ENCODE measurements at regions not wholly inside any gene's neighbourhood (a gene's known extent, or its start where the extent isn't known, plus 50 kb on each side); places are given as distances from the start of the nearest gene placed in this dataset.
"Not testable (repeated sequence)": the region's sequence is repeated elsewhere in the genome, so short reads cannot be mapped to it uniquely, and the experiment has no call there.

DNA sequence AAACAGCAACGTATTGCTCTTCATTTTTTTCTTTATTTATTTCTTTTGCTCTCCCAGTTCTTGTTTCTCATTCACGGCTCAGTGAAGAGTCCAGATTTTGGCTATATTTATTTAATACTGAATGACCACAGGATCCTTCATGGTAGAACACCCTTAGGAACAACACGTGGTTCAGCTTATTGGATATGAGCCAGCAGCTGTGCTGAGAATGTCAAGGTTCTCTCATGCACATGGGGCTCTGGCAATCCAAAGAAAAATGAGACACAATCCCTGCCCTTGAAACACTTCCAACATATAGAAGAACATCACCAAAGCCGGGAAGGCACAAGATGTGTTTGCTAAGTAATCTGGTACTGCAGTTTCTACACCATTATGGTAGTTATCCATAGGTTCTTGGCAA is 852.9 kb downstream of the SORCS1 start:
- intact Hi-C loops (cut with DNase I) = no loop called here
- DNase-seq (ENCODE audit: low spot score) = no peak

DNA sequence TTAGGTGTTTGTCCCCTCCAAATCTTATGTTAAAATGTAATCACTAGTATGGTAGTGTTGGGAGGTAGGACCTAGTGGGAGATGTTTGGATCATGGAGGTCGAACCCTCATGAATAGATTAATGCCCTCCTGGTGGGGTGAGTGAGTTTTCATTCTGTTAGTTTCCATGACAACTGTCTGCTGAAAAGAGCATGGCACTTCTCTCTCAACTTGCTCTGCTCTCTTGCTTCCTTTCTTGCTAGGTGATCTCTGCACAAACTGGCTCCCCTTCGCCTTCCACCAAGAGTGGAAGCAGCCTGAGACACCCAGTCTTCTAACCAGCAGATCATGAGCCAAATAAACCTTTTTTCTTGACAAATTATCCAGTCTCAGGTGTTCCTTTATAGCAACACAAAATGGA is 853.9 kb downstream of the SORCS1 start:
- intact Hi-C loops (cut with DNase I) = no loop called here
- no peak for DNase-seq (ENCODE audit: low spot score)

DNA sequence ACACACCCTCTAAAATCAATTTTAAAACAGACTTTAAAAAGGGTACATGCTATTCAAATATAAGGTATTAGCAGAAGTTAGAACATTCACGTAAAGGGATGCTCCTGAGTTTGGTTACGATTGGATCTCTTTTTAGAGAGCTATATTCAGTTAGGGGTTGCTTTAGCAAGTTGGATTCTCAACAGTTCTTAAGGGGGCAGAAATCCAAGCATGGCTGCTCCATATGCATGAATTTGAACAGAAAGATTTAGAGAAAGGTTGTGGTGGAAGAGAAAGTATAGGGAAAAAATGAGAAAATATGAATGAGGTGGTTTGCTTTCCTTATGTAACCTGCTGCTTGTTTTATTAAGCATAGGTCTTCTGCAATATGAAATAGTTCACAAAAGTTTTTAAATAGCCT is 855.1 kb downstream of the SORCS1 start:
- no peak for DNase-seq (ENCODE audit: low spot score)
- intact Hi-C loops (cut with DNase I) = no loop called here

DNA sequence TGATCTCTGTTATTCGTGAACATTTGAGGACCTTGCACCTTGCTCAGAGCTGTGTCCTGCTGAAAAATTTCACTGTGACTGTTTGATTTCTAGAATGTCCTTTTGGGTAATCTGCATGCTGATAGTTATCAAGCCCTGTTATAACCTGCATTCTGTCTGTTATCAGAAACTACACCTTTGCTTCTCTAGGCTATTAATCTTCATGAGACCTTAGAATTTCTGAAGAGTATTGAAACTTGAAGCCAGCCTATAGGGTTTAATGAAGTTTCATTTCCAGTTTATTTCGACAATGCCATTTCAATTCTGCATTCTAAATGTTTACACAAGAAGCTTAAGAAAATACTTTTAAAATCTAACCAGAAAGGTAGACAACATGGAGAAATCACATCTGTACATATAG is 856.2 kb downstream of the SORCS1 start:
- intact Hi-C loops (cut with DNase I) = no loop called here
- no peak for DNase-seq (ENCODE audit: low spot score)

DNA sequence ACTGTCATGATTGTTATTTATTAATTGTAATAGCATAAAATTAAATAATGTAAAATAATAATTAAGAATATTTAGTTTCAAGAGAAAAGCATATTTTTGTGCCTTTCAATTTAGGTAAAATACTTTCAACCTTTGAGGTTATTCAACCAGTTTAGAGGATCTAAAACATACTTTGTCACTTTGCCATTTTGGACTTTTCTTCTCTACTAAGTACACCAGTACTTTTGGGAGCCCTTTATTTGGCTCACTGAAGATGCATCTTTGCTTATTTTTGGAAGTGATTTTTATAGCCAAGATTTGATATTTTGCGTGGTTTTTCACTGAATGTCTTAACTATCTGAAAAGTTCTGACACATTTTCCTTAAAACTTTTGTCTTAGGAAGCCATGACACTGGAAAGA is 860.5 kb downstream of the SORCS1 start:
- DNase-seq (ENCODE audit: low spot score) = no peak
- intact Hi-C loops (cut with DNase I) = no loop called here

DNA sequence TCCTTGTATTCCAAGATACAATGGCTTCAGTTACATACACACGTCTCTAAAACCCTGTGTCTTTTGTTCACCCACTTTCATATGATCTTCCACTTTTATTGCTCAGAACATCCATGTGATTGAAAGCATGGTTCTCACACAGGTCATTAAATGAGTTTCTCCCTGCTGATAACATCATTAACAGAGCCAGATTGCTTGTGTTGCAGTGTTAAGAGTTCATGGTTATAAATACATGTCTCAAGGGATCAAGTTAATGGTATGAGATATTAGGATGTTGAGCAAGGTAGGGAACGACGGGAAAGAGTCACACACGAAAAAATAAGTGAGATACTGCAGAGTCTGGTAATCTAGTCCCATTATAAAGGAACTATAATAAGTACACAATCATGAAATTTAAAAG is 861.5 kb downstream of the SORCS1 start:
- no peak for DNase-seq (ENCODE audit: low spot score)
- intact Hi-C loops (cut with DNase I) = no loop called here

DNA sequence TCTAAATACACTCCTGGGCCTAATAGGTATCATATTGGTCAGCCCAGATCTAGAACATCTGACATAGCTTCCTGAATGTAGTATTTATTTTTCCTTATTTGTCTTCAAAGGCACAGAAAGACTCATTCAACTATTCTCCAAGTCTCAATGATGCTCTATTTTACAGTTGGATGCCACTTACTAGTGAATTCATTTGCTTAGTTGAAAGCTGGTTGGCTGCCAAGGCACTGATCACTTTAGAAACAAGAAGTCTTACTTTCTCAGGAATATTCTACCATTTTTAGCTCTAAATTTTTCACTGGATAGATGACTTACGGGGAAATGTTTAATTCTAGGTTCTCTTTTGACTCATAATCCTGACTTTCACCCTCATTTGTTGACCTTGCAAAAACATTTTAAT is 863.4 kb downstream of the SORCS1 start:
- intact Hi-C loops (cut with DNase I) = no loop called here
- no peak for DNase-seq (ENCODE audit: low spot score)

DNA sequence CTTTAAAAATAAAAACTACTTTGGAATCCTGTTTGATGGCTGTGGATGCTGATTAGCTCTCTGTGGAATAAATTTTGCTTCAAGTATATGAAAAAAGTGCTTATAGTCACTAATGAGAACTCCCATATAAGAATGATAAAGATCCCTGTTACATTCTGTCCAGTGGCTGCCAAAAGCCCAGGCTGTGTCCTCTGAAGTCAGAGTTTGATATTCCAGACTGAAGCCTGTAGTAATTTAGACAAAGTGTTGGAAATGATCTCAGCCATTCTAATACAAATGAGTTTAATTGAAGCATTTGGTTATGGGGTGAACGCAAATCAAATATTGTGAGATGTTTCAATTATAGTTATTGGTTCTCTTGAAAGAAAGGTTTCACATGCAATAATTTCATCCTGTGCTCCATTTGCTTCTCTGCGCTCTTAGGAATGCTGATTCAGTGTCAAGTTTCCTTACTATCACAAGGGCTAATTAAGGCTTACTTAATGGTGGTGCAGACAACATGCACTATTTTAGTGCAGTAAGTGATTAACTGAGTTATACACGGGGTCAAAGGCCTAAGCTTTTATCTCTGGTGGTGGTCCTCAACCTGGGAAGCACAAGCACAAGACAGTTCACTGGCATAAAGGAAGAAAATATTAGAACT is 867.6 kb downstream of the SORCS1 start:
- intact Hi-C loops (cut with DNase I) = no loop called here
- DNase-seq (ENCODE audit: low spot score) = no peak

DNA sequence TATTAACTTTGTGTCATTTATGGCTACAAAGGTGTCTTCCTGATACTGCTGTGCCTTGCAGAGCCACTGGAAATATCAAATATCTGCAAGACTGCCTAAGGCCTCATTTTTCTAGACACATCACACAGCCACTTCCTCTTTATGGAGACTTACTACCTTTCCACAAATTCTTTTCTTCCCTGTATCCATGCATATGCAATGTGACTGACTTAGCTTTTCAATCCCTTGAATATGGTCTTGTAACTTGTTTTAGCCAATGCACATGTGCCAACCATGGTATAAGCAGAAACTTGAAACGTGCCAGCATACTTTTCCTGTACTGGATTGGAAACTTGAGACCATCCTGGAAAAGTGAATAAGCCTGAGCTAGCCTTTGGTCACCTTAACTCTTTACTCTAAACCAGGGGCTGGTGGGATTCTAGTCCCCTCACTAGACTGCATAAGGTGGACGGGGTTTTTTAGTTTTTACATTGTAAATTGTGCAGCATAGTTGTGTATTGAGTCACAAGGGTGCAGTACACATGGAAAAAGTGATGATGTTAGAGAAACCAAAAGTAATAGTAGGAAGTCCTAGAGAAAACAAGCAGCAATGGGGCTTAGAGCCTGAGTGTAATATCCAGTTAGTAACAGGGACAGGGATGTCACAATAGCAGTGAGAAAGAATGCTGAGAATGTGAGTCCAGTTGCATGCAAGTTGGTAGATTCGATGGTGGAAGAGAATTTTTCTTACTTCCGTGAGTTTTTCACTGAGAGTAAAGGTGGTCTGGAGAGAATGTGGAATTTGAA is 879.5 kb downstream of the SORCS1 start:
- intact Hi-C loops (cut with DNase I) = no loop called here

DNA sequence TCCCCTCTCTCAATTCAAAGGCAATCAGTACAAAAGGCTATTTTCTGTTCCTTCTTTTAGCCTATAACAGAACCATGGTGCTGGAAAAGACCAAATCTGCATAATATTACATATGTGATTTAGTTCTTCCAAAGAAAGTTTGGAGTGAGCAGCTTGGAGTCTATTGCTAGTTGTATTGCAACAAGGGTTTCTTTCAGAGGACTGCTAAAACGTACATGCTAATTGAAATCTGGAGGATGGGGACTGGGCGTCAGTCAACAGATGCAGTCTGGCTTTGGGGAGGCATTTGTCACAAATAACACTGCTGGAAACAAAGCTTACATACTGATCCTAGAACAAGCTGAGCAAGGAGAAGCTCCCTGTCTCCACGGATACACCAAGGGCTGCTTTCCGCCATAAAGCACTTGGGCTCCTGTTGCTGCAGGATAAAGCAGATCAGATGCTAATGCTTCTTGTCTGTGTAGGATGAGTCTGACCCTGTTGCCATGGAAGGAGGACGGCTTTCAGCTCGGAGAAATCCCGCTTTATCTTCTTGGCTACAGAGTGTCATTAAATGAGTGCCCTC is 883.5 kb downstream of the SORCS1 start:
- intact Hi-C loops (cut with DNase I) = no loop called here
- DNase-seq (ENCODE audit: low spot score) = no peak

More for the DNA sequence above, 879.5 kb downstream of the SORCS1 start:
- DNase-seq (ENCODE audit: low spot score) = no peak

DNA sequence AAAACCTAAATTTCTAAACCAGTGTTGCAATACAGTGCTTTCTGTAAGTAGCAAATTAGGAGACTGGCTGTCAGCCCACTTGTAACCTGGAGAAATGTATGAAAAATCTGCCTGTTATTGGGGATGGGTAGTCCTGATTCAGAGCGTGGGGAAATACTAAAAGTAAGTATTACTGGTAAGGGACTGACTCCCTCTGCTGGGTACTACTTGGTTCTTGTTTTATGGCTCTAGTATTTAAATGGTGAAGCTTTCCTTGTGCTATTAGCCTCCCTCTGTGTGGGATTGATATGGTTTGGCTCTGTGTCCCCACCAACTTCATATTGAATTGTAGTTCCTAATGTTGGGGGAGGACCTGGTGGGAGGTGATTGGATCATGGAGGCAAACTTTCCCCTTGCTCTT is 886.1 kb downstream of the SORCS1 start:
- DNase-seq (ENCODE audit: low spot score) = no peak
- intact Hi-C loops (cut with DNase I) = no loop called here

DNA sequence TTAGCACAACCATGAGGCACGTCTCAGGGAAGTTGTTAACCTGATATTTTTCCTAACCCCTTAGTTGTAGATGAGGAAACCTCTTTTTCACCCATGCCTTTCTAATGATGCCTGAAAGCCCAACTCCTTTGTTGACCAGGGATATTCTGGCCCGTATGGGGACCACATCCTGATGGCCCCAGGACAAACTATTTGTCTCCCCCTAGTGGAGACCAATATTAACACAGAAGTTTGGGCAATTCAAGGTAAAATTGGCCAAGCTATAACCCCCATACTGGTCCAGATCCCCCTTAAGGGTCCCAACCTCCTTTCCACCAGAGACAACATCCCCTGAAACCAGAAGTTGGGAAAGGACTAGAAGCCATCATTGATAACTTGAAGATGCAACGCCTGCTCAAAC is 893.3 kb downstream of the SORCS1 start:
- no peak for DNase-seq (ENCODE audit: low spot score)
- intact Hi-C loops (cut with DNase I) = no loop called here

DNA sequence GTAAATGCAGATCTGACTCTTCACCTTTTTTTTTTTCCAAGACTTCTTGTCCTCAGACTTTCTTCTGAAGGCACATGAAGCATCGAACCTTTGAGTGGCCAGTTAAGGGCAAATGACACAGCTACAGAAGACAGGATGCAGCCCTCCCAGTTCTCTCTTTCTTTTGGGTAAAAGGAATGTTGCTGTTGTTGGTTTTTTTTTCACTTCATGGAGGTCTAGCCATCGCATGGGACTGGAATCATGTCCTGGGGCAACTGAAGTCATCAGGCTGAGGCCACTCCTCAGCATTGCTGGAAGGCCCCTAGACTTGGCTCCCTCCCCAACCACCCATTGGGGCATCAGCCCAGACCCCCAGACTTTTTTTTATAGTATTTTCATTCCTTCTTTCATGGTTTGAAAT is 896.5 kb downstream of the SORCS1 start:
- no peak for DNase-seq (ENCODE audit: low spot score)
- intact Hi-C loops (cut with DNase I) = no loop called here

DNA sequence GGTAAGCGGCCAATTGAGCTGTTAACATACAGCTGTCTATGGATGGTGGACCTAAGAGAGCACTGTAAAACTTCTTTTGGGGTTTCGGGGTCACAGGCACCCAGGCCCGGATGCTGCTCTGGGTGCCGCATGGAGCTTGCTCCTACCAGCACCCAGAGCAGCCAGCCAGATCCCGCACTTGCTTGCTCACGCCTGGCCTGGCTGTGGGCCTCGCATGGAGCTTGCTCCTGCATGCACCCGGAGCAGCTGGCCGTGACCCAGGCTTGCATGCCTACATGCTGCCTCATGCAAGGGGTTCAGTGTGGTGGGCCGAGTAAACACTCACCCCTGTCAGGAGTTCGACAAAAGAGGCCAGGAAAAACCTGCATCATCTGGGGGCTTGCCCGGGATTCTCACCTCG is 896.9 kb downstream of the SORCS1 start:
- DNase-seq (ENCODE audit: low spot score) = no peak
- intact Hi-C loops (cut with DNase I) = no loop called here

DNA sequence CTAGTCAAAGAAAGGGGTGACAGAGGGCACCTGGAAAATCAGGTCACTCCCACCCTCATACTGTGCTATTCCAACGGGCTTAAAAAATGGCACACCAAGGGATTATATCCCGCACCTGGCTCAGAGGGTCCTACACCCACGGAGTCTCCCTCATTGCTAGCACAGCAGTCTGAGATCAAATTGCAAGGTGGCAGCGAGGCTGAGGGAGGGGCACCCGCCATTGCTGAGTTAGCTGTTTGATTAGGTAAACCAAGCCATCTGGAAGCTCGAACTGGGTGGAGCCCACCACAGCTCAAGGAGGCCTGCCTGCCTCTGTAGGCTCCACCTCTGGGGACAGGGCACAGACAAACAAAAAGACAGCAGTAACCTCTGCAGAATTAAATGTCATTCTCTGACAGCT is 907.1 kb downstream of the SORCS1 start:
- intact Hi-C loops (cut with DNase I); DNase-seq (ENCODE audit: low spot score): not testable (repeated sequence)

DNA sequence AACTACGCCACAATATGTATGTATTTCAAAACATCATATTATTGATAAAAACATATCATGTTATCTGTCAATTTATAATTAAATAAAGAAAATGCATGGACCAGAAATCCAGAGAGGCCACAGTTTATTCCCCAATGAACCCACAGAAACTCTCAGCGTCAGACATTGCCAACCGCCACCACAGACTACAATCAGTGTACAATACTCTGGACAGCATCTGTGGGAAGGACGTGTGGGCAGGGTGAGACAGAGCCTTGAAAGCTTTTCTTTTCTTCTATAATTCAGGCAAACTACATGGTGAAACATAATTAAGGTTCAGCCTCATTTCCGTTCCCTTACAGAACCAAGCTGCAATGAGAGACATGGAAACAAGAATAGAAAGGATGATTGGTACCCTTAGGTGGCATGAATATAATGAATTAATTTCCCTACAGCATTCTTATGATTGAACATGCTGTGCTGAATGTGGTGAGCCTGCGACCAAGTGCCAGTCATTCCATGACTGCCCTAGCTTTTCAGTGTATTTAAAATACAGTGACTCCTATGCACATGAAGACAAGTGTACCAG is 909.3 kb downstream of the SORCS1 start:
- intact Hi-C loops (cut with DNase I) = no loop called here
- DNase-seq (ENCODE audit: low spot score) = no peak

DNA sequence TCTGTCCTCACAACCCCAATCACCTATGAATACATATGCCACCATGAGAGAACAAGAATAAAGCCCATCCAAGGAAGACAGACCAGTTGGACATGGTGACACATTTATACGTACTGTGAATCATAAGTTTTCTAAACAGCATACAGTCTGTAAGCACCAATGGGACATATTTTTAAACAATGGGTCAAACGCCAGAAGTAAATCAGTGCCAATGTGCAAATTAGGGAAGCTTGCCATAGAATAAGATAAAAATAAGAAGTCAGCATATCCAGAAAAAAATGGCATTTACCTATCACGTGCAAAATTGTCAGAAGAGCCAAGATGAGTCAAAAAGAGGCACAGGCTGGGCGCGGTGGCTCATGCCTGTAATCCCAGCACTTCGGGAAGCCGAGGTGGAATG is 910.4 kb downstream of the SORCS1 start:
- intact Hi-C loops (cut with DNase I) = no loop called here

DNA sequence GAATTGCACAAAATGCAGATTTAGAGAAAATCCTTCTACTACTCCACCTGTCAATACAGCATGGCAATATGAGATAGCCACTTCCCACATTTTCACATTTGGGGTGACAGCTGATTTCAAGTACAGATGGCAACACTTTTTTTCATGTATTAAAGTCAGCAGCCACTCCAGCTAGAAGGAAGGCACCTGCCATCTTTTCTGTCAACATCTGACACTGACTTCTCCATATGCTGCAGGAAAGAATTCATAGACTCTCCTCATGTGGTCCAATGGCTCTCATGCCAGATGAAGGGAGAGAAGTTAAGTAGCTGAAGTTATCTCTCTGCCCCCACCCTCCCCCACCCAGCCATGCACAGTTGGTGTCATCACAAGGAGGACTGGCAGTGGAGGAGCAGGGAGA is 912.0 kb downstream of the SORCS1 start:
- DNase-seq (ENCODE audit: low spot score) = no peak
- intact Hi-C loops (cut with DNase I) = no loop called here

More for the DNA sequence above, 910.4 kb downstream of the SORCS1 start:
- no peak for DNase-seq (ENCODE audit: low spot score)

DNA sequence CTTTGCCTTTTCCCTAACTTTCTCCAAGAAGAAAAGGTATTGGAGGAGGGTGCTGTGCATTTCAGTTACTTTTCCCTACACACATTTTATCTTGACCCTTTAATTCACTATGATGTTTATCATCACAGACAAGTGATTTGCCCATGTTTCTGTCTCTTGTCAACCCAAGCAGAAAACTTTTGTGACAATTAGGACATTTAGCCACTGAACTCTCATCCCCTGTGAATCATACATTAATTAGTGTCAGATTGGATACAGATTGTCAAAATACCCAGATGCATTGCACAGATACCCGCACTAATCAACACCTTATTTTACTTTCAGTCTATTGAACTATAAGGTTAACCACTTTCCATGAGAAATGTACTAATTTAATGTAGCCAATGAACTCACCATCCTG is 912.9 kb downstream of the SORCS1 start:
- intact Hi-C loops (cut with DNase I) = no loop called here
- DNase-seq (ENCODE audit: low spot score) = no peak

DNA sequence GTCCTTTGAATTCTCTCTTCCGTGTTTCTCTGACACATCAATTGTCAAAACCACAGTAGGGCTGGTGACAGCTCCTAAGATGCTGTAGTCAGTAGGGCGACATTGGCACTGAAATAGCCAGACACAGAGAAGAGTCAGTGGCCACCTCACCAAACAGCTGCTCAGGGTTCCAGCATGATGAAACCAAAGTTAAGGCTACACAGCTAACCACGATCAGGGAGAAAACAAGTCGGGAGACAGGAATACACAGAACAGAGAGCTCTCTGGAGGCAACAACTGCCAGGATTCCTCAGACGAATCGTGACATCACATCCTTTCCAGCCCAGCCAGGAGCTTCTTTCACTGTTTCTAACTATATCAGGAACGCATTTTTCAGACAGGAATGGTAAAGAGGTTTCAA is 922.2 kb downstream of the SORCS1 start:
- intact Hi-C loops (cut with DNase I) = no loop called here
- DNase-seq (ENCODE audit: low spot score) = no peak

DNA sequence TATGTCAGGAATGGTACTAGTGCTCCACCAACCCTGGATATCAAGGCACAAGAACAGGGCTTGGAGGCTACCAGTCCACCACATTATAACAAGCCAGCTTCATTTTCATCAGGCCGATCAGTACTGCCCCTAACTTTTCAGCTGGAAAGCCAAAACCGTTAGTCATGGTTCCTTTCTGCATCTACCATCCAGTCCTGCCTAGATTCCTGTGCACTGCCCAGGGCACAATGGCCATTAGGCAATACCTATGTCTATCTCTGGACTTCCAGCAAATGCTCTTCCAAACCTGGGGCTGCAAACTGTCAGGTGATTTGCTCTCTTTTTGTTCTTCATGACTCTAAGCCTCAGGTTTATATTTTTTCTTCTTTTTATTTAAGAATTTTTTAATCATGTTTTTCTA is 937.7 kb downstream of the SORCS1 start:
- intact Hi-C loops (cut with DNase I) = no loop called here

More for the DNA sequence above, 937.7 kb downstream of the SORCS1 start:
- DNase-seq (ENCODE audit: low spot score) = no peak
